ENCODE measurements at regions not wholly inside any gene's neighbourhood (a gene's known extent, or its start where the extent isn't known, plus 50 kb on each side); places are given as distances from the start of the nearest gene placed in this dataset.

DNA sequence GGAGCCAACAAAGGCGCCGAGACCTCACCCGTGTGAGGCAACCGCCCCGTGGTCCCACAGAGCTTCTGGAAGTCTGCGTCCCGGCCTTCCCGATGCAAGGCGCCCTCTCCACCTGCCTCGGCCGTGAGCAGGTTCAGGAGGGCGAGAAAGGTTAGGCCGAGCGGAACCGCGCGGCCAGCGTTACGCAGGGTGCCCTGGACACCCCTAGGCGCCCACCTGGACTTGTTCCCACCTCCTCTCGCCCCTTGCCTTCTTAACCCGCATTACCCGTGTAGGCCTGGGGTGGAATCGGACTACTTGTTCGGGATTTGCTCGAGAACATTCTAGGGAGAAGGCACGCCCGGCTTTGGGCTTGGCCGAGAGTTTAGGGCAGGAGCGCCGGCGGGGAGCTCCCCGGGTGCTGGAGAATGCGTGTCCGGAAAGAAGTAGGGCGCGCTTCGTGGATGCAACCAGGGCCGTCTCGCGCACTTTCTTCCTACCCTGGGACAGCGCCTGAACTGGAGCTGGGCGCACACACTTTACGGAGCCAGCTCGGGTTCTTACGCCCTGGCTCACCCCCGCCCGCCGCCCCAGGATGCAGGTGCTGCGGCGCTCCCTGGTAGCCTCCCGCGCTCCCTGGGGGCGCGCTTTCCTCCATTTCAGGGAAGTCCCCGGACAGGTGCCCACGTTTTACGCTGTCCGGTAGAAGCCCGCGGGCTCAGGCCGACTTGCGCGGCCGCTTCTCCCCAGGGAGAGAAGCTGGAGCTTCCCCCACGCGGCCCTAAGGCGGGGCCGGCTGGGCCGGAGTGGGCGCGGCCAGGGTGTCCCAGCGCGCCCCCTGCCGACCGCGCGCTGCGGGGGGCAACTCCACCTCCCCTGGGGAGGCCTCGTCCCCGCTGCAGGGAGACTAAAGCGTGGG lies 74.5 kb downstream of the INSIG1 start:
- TF ChIP-seq, protein P1, sequence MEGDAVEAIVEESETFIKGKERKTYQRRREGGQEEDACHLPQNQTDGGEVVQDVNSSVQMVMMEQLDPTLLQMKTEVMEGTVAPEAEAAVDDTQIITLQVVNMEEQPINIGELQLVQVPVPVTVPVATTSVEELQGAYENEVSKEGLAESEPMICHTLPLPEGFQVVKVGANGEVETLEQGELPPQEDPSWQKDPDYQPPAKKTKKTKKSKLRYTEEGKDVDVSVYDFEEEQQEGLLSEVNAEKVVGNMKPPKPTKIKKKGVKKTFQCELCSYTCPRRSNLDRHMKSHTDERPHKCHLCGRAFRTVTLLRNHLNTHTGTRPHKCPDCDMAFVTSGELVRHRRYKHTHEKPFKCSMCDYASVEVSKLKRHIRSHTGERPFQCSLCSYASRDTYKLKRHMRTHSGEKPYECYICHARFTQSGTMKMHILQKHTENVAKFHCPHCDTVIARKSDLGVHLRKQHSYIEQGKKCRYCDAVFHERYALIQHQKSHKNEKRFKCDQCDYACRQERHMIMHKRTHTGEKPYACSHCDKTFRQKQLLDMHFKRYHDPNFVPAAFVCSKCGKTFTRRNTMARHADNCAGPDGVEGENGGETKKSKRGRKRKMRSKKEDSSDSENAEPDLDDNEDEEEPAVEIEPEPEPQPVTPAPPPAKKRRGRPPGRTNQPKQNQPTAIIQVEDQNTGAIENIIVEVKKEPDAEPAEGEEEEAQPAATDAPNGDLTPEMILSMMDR (IDR thresholded peaks at IDR 0.05) = peak in 4 of 6 experiments; percentile 23 to 36 (median 24)
- no peak for TF ChIP-seq POLR2A (IDR thresholded peaks at IDR 0.05)
